ENCODE measurements at regions not wholly inside any gene's neighbourhood (a gene's known extent, or its start where the extent isn't known, plus 50 kb on each side); places are given as distances from the start of the nearest gene placed in this dataset.

GRCh38 chr14:104351849-104352492 is 213.6 kb downstream of the KIF26A start:
- TF ChIP-seq CTCF (conservative IDR thresholded peaks at IDR 0.05; ENCODE audit: low read depth in 2 of 2): no peak
- no peak for TF ChIP-seq POLR2AphosphoS5 (IDR thresholded peaks at IDR 0.05; ENCODE audit: low read depth)
- no peak for TF ChIP-seq REST (IDR thresholded peaks at IDR 0.05; ENCODE audit: unreplicated experiment)
- TF ChIP-seq EZH2 (IDR thresholded peaks at IDR 0.05; ENCODE audit: low read depth, unreplicated experiment): no peak
- no peak for TF ChIP-seq ETS1 (IDR thresholded peaks at IDR 0.05)
- no peak for TF ChIP-seq EZH2phosphoT487 (IDR thresholded peaks at IDR 0.05; ENCODE audit: unreplicated experiment)
- no peak for TF ChIP-seq CREB1 (CRISPR knock-in tag; IDR thresholded peaks at IDR 0.05; ENCODE audit: low read depth)

Data from GM23338 (cell line).